ENCODE measurements at regions not wholly inside any gene's neighbourhood (a gene's known extent, or its start where the extent isn't known, plus 50 kb on each side); places are given as distances from the start of the nearest gene placed in this dataset.
A peak's percentile ranks its signal among the peaks of the same experiment; 100 is the strongest.

DNA sequence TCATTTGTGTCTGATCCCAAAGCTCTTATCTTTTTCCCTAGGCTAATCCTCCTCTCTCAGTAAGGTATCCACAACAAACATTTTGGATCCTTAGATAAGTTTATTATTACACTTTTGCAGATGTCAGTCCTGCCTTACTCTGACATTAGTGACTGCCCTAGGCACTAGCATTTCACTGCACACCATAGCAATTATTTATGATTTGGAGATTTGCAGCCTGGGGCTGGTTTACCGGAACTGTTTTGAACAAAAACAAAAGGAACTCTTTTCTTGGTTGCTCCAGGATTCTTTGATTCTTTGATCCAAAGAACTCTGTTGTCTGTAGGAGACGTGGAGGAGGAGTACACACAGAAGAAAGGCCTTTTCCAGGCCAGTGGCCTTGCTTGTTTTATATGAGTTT is 80.4 kb downstream of the EDNRB start:
- DNase-seq = no peak

DNA sequence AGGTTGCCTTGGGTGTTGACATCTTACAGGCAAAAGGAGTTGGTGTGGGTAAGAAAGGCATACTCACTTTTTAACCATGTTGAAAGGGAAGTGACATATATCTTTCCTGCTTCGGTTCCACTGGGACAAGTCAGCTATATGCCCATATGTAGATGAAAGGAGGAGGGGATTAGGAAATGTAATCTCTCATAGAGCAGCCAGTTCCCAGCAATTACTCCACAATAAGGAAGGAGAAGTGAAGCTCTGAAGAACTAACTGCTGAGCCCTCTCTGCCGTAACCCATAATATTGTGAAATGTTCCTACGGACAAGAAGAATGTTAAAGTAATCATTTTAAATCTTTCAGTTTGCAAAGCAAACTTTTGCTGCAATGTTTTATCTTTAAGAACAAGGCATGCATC is 82.2 kb downstream of the EDNRB start:
- peak; percentile 49 for DNase-seq

DNA sequence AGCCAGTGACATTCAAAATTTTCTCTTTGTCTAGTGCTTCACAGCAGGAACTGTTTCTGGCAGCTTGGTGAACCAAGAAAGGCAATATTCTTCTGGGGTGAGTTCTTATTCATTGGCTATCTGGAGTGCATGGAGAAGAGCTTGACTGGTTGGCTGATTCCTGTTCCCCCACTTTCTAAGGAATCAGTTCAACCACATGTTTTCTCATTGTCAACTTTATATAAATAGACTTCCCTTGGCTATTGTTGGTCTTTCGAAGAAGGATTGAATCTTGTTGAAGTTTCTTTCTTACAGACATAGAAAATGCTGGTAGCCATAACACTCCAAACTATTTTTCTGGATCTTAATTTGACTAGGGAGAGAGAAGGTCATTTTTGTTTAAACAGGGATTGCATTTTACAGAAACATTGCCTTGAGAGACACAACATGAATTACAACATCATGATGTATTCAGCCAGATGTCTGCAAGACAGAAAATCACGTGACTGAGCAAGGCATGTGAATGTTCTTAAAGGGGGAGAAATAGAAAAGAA is 85.2 kb downstream of the EDNRB start:
- peak; percentile 35 for DNase-seq

DNA sequence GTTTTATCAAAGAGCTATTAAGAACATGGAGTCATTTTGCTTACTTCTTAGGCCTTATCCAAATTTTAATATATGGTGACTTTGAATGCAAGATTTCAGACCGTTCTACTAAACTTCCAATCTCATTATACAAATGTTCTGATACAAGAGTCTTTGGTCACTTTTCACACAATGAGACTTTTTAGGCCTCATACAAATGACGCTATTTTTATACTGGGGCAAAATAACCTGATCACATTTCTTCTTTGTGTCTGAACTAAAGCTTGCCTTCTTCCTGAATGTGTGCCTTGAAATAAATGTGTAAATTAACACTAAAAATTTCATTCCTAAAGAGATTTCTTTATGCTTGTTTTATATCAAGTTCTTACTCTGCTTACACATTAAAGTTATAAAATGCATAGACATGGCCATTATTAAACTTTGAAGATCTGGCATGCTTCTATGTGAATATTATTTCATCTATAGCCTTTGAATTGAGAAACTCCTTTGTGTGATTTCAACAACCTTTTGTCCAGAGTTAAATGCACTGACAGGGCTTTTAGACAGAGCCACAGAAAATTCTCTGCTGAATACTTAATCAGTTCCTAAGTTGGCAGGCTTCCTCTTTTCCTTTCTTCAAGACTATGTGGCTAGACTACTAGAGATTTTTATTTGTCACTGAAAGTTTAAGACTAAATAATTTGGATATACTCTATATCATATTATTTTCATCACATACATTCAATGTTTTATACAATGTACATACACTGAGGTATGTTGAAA is 86.1 kb downstream of the EDNRB start:
- peak; percentile 60 for DNase-seq

DNA sequence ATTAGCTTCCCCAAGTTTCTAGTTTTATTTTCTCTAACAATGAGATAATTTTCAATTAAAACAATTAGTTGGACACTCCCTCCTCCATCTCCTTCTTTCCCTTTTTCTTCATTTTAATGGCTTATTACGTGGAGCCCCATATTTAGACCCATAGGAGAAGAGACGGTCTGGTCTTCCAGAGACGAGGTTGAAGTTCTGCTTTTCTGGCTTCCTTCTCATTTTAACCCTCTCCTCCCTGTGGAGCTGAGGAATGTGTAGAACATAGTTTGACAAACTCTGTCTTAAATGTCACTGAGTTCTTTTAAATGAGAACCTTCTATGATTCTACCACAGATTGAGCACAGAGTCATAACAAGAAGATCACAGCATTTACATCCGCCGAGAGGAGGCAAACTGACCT is 86.8 kb downstream of the EDNRB start:
- peak; percentile 20 for DNase-seq

DNA sequence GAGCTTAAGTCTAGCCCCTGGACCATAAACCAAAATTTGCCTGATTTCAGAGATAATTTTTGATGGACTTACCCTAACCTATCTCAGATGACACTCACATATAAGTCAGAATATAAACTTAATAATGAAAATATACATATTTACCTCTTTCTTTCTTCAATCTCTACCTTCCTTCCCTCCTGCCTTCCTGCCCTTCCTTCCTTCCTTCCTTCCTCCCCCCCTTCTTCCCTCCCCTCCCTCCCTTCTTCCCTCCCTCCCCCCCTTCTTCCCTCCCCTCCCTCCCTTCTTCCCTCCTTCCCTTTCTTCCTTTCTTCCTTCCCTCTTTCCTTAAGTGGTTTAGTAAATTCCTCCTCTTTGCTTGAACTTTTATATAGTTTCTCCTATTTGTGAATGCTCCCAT is 88.7 kb downstream of the EDNRB start:
- no peak for DNase-seq

DNA sequence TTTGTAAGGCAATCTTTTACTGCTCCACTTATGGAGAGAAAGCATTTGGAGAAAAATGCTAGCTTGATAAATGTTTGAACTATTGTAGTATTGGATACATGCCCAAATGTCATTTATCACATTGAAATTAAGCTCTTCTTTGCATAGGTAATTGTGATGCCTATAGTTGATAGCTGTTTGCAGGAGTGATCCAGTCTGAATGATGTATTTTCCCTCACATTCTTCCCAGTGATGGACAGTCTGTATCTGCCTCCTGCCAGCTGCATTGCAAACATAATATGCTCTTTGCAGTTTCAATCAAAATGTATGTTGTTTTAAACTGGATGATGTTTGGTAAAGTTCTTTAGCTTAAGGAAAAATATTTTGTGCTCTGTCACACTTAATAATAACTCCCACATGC is 89.8 kb downstream of the EDNRB start:
- DNase-seq = no peak

DNA sequence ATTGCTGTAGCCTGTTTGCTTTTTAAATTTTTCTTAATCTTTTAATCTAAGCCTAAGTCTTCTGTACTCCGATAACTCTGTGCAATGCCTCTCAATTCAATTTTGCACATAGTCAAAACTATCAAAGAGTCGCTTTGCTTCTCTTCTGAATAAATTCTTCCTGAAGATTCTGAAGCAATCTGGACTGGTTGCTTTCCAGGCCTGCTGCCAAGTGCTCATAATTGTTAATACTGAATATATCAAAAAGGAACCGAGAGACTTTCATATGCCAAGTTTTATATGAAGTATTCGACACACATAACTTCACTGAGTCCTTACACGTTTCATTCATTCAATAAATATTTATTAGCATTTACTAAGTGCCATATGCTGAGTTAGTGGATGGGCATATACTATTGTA is 91.3 kb downstream of the EDNRB start:
- no peak for DNase-seq

DNA sequence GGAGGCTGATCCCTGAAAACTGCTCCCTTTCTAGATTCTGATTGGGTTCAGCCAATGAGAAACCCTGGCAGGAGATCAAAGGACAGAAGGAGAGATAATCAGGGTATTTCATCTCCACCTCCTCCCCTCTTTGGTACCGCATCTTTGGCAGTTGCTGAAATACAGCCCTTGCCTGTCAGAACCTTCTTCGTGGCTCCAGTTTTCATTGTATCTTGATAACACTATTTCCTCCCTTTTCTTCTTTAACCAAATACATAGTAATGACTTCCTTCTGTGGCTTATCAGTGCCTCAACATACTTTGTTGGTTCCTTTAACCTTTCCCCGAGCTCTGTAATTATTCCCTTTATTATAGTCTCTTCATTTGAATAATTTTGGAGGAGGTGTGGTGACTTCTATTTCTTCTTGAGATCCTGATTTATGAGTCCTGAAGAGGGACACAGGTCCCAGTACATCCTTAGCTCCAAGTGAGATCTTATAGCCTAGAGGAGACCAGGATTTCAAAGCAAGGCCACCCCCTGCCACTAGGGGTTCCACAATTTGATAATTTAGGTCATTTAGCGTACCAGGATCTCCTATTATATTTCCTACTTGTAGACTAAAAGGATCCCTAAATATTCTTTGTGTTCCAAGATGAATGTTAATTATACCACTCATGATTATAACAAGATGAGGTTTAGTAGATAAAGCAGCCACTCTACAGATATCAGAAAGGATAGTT is 98.0 kb downstream of the EDNRB start:
- DNase-seq = peak; percentile 66

DNA sequence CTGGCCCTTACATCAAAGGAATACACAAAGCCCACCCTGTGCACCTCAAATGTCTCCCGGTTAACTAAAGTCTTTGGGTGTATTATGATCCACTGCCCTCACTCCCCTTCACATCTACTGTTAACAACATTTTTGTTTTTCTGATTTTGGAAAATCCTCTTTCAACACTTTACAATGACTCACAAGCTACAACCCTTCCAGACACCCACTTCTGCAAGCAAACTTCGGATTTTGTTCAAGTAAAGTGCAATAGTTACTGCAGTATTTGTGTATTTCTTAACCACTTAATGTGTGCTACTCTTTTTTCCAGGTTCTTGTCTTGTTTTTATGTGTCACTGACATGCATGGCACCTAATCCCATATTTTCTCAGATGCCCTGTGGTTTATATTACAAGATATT is 101.1 kb downstream of the EDNRB start:
- no peak for DNase-seq

DNA sequence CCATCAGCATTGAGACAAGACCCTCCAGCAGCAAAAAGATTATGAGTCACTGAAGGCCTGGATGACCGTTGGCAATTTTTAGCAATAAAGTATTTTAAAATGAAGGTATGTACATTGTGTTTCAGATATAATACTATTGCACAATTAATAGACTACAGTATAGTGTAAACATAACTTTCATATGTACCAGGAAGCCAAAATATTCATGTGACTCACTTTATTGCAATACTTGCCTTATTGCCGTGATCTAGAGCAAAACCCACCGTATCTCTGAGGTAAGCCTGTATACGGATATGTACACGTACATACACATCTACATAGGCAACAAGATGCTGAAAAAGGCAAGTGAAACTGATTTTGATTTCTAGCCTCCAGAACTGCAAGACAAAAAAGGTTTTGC is 103.3 kb downstream of the EDNRB start:
- DNase-seq = no peak

All from hematopoietic multipotent progenitor cell treated with erythropoietin and hydrocortisone succinate and interleukin-3 and kit ligand, for 6 days (in vitro differentiated cells).